Kidney capillary endothelial cell (primary cell): ENCODE measurements at regions not wholly inside any gene's neighbourhood (a gene's known extent, or its start where the extent isn't known, plus 50 kb on each side); places are given as distances from the start of the nearest gene placed in this dataset.
"Not testable (repeated sequence)": the region's sequence is repeated elsewhere in the genome, so short reads cannot be mapped to it uniquely, and the experiment has no call there.

Source experiments
- DNase-seq: peaks from one replicate; pipeline ENCODE4 v3.0.0-alpha.2; 2018; ENCODE audit warnings: low spot score

DNA sequence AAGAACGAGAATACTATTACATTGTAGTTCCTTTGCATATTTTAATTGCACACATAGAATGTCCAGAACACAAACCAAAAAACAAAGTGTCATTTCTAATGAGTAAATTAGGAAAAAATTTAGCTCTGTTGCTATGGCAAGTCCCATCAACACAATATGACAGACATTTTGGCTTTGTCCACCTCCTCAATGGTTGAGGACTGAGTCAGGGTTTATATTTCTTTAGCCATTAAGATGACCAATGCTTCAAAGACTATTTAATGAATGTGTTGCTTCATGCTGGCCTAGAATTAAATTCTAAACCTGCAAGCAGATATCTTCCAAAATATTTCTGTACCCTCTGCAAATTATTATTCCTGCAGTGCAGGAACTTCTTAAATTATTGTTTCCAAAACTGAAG is 719.2 kb downstream of the NTRK3 start:
- DNase-seq, result no peak

DNA sequence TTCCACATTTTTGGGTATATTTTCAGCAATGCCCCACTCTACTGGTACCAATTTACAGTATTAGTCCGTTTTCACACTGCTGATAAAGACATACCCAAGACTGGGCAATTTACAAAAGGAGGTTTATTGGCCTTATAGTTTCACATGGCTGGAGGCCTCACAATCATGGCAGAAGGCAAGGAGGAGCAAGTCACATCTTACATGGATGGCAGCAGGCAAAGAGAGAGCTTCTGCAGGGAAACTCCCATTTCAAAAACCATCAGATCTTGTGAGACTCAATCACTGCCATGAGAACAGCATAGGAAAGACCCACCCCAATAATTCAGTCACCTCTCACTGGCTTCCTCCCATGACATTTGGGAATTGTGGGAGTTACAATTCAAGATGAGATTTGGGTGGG is 722.9 kb downstream of the NTRK3 start:
- not testable (repeated sequence) for DNase-seq

DNA sequence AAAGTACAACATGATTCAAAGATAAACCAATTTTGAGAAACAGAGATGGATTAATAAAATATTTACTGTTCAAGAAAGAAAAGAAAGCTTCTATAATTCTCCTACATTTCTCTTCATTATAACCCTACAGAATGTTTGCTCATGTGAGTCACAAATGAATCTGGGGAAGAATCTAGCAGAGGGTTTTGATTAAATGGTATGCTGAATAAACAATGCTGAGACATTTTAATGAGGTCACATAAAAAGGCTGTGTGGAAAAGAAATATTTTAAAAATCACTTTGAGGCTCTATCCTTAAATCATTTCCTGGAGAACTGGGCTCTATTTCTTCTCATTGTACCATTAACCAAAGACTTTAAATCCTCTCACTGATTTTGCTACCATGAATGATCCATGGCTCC is 727.7 kb downstream of the NTRK3 start:
- DNase-seq, result no peak

DNA sequence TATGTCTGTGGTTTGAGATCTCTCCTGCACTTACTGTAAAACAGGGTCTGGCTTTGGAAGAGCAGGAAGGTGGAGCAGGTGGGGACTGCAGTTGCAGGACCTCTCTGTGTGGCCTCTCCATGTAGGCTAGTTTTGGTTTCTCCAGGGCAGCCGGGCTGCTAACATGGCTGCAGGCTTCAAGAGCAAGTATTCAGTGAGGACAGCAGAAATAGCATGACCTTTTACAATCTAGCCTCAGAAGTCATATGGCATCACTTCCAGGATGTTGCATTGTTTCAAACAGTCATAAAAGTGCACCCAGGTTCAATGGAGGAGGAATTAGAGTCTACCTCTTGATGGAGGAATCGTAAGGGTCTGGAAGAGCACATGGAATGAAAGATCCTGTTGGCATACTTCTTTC is 728.7 kb downstream of the NTRK3 start:
- no peak for DNase-seq

DNA sequence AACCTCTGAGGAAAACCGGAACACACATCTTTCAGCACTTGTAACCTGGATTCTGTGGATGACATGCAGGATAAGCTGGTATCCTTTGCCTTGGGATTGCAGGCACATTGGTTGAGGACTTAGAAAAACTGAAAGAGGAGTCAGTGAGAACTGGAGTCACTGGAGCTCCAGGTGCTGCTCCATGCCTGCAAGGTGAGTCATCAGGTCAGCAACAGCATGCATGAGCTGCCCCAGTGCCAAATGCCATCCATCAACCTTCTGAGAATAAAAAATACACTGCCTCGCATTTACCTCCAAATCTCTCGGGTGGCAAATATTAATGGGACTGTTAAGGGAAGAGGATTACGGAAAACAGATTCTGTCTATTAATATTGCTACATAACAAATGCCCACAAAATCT is 729.1 kb downstream of the NTRK3 start:
- DNase-seq, result no peak

DNA sequence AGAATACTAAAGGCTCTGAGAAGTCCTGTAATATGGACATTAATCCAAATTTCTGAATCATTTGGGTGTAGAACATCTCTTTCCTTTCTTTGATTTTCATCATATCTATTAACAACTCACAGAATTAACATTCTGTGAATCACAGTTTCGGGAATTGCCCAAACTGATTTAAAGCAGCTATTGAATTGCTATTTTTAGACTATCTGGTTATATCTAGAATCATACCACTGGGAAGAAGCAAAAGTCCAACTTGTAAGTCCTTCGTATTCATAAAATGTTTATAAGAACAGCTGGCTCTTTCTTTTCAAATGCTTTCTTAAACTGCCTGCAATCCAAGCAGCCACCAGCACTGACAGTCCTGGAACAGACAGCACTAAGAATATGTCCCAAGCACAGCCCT is 733.0 kb downstream of the NTRK3 start:
- no peak for DNase-seq

DNA sequence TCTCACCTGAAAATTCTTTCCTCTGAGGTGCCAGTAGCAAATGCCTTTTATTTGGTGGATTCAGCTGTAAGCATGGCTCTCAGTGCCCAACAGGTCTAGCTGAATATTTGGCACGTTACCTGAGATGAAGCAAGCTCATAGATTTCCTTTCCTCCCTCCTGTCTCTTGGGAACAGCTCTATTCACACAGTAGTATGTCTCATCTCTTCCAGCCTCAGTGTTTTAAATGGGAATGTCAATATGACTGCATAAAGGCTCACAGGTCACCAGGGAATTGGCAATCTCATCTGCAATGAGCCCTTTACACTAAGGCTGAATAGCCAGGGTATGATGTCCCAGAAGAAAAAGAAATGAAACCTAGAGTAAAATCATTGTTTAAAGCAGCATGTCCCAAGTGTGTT is 733.5 kb downstream of the NTRK3 start:
- no peak for DNase-seq

DNA sequence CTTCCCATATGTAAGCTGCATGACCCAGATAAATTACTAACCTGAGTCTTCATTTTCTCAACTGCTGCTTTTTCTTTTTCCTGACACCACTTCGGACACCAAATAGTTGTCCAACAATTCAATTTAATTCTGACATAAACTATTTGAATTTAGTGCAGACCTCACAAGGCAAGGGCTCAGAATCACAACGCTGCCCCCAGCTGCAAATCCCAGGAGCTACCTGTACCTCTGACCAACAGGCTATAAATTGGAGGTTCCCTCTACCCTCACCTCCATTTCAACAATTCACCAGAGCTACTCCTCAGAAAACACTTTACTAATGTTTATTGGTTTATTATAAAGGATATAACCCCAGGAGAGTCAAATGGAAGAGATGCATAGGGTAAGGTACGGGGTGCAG is 737.6 kb downstream of the NTRK3 start:
- DNase-seq, result no peak

DNA sequence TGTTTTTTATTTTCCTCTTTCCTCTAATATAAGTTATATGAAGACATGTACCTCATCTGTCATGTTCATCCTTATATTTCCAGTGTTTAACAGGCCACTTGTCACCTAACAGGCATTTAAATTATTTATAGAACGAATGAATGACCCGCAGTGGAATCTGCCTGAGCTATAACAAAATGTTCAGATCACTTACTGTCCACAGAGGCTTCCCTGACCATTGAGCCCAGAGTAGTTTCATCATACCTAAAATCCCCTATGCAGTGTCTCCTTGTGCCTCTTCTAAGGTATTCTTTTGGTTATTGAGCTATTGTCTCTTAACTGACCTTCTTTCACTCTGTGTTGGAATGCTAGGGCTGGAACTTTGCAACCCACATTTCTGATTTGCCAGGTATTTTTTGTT is 748.5 kb downstream of the NTRK3 start:
- DNase-seq, result no peak

DNA sequence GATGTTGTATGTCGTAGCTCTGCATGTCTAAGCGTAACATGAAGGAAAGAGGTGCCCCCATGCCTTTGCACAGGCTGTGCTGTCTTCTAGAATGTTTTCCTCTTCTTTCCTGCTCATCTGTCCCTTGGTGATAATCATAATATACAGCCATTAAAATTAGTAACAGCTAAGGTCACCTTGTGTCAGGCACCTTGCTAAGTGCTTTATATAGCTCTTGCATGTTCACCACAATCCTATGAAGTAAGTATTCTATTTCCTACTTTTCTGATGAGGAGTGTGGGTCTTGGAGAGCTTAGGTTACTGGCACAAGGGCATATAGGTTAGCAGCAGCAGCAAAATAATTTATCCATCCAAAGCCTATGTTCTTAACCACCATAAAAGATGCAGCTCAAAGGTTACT is 754.4 kb downstream of the NTRK3 start:
- DNase-seq, result no peak

DNA sequence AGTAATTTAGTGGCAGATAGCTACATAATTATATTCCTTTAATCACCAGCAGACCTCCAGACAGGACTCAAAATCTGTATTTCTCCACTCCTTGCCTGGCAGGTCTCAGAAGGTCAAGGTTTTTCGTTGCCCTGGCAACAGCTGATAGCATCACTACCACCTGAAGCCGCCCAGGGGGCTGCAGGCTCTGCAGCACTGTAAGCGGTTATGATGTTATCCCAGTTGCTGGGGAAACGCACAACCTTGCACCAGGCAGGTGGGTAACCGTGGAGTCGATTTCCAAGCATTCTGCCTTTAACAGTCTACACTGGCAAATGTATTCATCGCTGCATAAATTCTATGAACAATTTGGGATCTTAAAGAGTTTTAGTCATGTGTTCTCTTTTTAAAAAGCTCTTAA is 756.3 kb downstream of the NTRK3 start:
- no peak for DNase-seq

DNA sequence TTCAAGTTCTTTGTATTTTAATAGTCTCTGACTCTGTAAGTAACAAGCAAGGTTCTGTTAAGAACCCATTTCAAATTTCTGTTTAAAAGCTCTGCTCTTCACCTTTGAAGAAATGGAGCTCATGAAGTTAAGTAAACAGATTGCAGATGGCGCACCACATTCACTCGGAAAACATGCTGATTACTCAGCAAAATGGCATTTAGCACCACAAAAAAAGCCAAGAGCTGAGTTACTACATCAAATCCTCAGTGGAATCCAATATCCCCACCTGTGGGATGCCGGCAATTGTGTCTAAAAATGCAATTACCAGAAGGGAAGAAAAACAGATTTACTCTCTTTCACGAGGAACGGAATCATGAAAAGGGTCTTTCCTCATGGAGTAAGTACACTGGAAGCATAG is 758.0 kb downstream of the NTRK3 start:
- DNase-seq, result no peak

DNA sequence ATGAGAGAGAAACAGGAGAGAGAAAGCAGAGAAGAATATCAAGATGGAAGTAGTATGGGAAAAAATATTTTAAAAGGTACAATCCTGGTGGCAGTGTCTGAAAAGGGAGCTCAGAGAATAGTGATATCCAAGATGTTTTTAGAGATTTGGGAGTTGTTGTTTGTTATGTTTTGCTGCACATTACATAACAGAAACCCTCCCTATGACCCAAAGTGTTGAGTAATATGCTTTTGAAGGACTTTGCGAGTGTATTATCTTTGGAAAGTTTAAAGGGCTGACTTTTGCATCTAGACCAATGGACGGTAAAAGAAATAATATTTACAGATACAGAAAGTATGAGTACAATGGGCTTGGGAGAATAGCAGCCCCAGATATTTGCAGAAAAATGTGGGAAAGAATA is 759.7 kb downstream of the NTRK3 start:
- DNase-seq, result no peak

DNA sequence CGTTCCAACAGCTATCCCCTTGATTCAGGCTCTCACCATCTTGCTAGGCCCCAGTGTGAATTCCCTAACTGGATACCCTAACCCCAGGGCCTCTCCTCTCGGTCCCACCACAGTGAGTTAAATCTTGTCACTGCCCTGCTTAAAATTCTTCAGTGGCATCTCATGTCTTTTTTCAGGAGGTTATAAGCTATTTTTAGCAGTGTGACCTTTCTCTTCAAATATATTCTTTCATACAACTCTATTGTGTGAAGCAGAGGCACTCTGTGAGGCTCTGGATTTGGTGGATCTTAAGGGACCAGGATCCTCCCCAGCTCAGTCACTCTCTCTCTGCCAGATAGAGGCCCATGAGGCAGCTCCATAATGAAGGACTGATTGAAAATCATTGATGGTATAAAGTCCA is 760.4 kb downstream of the NTRK3 start:
- no peak for DNase-seq

DNA sequence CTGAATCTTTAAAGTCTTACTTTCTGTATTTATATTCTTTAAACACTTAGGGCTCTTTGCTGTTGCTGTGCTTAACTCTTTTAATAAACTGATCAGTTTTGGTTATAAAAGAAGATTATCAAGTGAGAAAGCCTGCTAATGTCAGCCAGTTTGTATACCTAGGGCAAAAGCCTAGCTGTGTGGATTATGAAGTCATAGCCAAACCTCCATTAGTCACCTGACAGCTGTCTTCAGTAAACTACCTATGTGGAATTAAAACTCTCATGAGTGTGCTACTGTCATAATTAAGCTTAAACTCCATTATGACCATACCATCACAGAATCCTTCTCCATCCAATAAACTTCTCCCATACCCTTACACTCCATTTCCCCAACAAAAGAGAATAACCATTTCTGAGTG is 762.7 kb downstream of the NTRK3 start:
- DNase-seq, result no peak

DNA sequence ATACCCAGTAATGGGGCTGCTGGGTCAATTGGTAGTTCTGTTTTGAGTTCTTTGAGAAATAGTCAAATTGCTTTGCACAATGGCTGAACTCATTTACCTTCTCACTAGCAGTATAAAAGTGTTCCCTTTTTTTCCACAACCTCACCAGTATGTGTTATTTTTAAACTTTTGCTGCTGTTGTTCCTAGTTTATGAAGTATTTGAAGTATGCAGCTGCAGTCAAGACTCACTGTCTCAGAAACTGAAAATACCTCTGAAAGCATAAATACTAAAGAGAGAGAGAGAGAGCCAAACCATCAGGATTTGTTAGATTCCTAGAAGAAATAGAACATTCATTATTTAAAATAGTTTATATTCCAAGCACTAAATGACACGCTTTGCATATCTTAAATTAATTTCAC is 764.2 kb downstream of the NTRK3 start:
- no peak for DNase-seq

DNA sequence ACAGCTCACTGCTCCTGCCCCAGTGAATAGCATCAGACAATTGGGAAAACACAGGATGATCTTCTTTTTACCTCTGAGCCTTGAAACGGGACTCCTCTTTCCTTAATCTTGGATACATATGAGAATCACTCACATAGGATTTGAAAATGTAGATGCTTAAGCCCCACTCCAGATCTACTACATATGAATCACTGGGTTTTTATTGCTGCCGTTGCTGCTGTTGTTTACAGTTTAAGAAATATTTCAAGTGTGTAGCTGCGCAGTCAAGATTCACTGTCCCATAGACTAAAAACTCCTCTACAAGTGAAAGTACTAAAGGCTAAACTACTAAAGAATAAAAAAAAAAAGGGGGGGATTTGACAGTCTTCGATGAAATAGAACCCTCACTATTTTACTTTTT is 765.9 kb downstream of the NTRK3 start:
- DNase-seq, result no peak

DNA sequence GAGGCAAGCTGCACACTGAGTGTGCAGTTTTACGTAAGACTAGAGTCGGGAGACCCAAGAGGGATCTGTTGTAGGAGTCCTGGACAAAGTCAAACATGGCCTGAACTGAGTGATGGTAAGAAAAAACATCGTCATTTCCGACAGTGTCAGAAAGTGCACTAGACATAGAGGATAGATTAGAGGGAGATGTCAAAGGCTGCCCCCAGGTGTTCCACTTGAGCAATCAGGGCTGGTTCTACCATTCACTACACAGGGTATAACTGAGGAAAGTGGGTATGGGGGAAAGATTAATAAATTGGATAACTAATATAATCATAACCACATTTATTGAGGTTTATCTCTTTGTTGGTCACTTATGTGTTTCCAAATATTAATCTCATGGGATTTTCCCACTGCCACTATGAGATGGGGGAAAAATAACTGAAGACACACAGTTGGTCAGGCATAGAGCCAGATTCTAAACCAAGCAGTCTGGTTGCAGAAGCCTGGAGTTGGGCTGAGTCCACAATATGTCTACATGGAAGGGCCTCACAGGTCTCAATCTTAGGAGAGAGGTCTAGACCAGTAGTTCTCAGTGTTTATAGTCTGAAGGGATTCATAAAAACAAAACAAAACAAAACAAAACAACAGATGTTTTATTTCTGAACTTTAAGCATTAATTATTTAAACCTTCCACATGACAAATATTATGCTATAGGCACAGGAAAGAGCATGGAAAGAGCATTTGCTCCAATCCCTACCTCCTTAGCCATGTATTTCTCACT is 766.5 kb downstream of the NTRK3 start:
- DNase-seq, result no peak

DNA sequence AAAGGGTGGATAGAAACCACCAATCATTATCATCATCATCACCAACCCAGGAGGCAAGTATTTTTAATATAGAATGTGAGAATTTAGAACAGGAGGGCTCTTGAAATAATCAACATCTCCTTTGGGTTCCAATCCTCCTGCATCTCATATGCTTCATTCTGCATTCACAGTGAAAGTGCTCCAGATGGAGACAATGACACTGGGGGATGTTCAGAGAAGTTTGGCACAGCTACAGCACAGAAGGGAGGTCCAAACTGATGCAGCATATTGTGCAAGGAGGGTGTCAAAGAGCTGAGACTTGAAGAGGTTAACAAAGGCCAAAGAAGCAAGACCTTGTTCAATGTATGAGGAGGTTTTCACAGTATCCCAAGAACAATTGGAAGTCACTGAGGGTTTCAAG is 767.1 kb downstream of the NTRK3 start:
- DNase-seq, result no peak

DNA sequence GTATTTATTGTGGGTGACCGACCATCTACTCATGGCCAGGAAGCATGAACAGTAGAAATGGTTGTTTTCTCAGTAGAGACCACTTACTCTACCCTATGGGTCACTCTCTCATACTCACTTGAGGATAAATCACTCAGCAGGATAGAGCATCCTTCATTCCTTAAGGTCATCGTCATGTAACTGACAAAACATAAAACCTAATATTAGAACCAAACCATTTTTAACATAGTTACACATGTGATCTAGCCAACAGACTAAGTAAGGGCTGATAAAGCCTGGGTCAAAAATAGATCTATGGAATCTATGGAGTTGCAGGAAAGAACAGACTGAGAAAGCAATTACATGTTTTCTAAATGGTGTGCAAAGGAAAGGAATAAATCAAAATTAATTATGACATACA is 769.1 kb downstream of the NTRK3 start:
- DNase-seq, result no peak

DNA sequence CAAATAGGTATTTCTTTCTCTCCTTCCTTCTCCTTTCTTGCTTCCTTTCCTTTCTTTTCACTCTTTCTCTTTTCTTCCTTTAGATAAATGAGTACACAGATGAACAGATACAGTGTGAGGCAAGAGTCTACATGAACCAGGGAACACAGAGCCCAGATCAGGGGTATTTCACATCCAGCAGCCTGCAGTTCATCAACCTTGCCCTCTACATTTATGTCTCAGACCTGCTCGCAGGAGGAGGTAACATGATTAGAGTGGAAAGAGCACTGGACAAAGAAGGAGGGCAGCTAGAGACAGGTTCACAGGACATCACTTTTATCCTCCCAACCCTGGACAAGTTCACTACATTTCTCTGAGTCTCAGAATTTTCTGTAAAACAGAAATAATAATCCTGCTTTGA is 773.1 kb downstream of the NTRK3 start:
- no peak for DNase-seq

DNA sequence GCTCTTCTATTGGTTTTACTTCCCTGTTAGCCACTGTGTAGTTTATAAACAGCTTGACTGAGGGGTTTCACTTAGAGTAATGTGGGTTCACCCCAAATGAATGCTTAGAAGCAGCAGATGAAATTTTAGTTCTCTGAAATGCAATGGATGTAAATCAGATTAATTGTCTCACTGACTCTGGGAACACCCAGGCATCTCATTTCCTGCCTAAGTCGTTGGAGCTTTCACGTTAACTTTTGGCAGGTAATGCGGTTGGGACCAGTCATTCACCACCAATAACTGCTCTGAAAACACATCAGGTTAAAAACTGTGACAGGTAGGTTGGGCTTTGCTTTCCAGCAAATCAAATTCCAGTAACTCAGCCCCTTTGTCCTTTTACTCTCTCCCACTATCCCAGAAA is 775.4 kb downstream of the NTRK3 start:
- no peak for DNase-seq

DNA sequence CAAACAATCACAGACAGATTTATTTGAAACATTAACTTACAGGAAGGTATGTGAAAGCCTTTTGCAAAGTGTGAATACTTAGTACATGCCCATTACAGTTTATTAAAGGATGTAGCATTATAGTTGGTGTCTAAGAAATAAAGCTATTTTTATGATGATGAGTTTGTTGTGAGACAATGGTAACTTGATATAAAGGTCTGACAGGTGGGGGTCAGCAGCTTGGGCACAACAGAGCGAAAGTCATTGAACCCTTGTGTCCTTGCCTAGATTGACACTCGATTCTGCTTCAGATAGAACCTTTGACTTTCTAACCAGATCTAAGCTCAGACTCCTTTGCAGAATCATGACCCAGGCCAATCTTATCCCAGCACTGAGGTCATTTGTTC is 777.9 kb downstream of the NTRK3 start:
- no peak for DNase-seq
